ENCODE measurements at regions not wholly inside any gene's neighbourhood (a gene's known extent, or its start where the extent isn't known, plus 50 kb on each side); places are given as distances from the start of the nearest gene placed in this dataset.
"Not testable (repeated sequence)": the region's sequence is repeated elsewhere in the genome, so short reads cannot be mapped to it uniquely, and the experiment has no call there.

- DNase-seq (ENCODE audit: low spot score) = no peak
Measured at GRCh38 chr3:28036599-28037575, 204.5 kb upstream of the CMC1 start.

- DNase-seq (ENCODE audit: low spot score) = no peak
Measured at GRCh38 chr3:28039234-28039633, 202.2 kb upstream of the CMC1 start.

GRCh38 chr3:28039829-28040228, 201.6 kb upstream of the CMC1 start:
- no peak for DNase-seq (ENCODE audit: low spot score)

GRCh38 chr3:28042095-28042635, 199.3 kb upstream of the CMC1 start:
- no peak for DNase-seq (ENCODE audit: low spot score)

- DNase-seq (ENCODE audit: low spot score) = no peak
Measured at GRCh38 chr3:28042707-28043106, 198.7 kb upstream of the CMC1 start.

- DNase-seq (ENCODE audit: low spot score) = no peak
Measured at GRCh38 chr3:28050120-28050519, 191.3 kb upstream of the CMC1 start.

GRCh38 chr3:28050885-28051284, 190.5 kb upstream of the CMC1 start:
- peak; percentile 22 for DNase-seq (ENCODE audit: low spot score)

GRCh38 chr3:28053759-28054158, 187.7 kb upstream of the CMC1 start:
- DNase-seq (ENCODE audit: low spot score) = peak; percentile 65

GRCh38 chr3:28056806-28057205, 184.6 kb upstream of the CMC1 start:
- DNase-seq (ENCODE audit: low spot score) = no peak

GRCh38 chr3:28057539-28057938, 183.9 kb upstream of the CMC1 start:
- DNase-seq (ENCODE audit: low spot score) = no peak

GRCh38 chr3:28059199-28059598, 182.2 kb upstream of the CMC1 start:
- not testable (repeated sequence) for DNase-seq (ENCODE audit: low spot score)

- DNase-seq (ENCODE audit: low spot score) = no peak
Measured at GRCh38 chr3:28066020-28066419, 175.4 kb upstream of the CMC1 start.

GRCh38 chr3:28067014-28067413, 174.4 kb upstream of the CMC1 start:
- no peak for DNase-seq (ENCODE audit: low spot score)

- no peak for DNase-seq (ENCODE audit: low spot score)
Measured at GRCh38 chr3:28068342-28068741, 173.1 kb upstream of the CMC1 start.

- DNase-seq (ENCODE audit: low spot score) = no peak
Measured at GRCh38 chr3:28069438-28069837, 172.0 kb upstream of the CMC1 start.

- no peak for DNase-seq (ENCODE audit: low spot score)
Measured at GRCh38 chr3:28076246-28076645, 165.2 kb upstream of the CMC1 start.

- DNase-seq (ENCODE audit: low spot score) = peak; percentile 26
Measured at GRCh38 chr3:28077572-28077971, 163.8 kb upstream of the CMC1 start.

- no peak for DNase-seq (ENCODE audit: low spot score)
Measured at GRCh38 chr3:28078536-28078935, 162.9 kb upstream of the CMC1 start.

- no peak for DNase-seq (ENCODE audit: low spot score)
Measured at GRCh38 chr3:28080716-28081115, 160.7 kb upstream of the CMC1 start.

- DNase-seq (ENCODE audit: low spot score) = no peak
Measured at GRCh38 chr3:28081533-28081947, 159.9 kb upstream of the CMC1 start.

- DNase-seq (ENCODE audit: low spot score) = no peak
Measured at GRCh38 chr3:28087591-28087990, 153.8 kb upstream of the CMC1 start.

- no peak for DNase-seq (ENCODE audit: low spot score)
Measured at GRCh38 chr3:28088811-28089526, 152.4 kb upstream of the CMC1 start.

- DNase-seq (ENCODE audit: low spot score) = no peak
Measured at GRCh38 chr3:28089527-28089897, 151.9 kb upstream of the CMC1 start.

All from GM03348 (cell line).